HCT116 (cell line): ENCODE measurements at regions not wholly inside any gene's neighbourhood (a gene's known extent, or its start where the extent isn't known, plus 50 kb on each side); places are given as distances from the start of the nearest gene placed in this dataset.

ENCODE experiments used
- ATAC-seq: fragments of 200-7000 bp; cut with Tn5 transposase; 2 replicates; pipeline ENCODE4 v1.9.1; 2020; ENCODE audit warnings: mild to moderate bottlenecking, moderate library complexity
- BruUV-seq: library from RNA; stranded (reverse); fragments of 400-500 nt; replicated peaks from 2 replicates; lab custom pipeline; 2021; lab: Mats Ljungman, UMichigan
- CTCF ChIA-PET: fragments of 300-600 bp; sonication (Branson Sonifier 250); formaldehyde crosslinking; loops from one replicate; lab custom pipeline; 2021; ENCODE audit warnings: antibody characterized with exemption; lab: Charles Lee
- POLR2A ChIA-PET: fragments of 300-600, 350-600 bp; sonication (Branson Sonifier 250); formaldehyde crosslinking; loops from one replicate; lab custom pipeline; 2021; ENCODE audit warnings: antibody characterized with exemption; lab: Charles Lee
- RAD21 ChIA-PET, 2 experiments: fragments of 300-600 bp; sonication (Branson Sonifier 250); formaldehyde crosslinking; loops; one replicate each; lab custom pipeline; 2023; ENCODE audit warnings: low total read pairs in 2 of 2; ENCODE audit not compliant: uncharacterized antibody in 2 of 2, unreplicated experiment in 2 of 2, low non-redundant PET in 1 of 2; lab: Charles Lee
- DNase-seq: peaks from one replicate; pipeline ENCODE4 v3.0.0-alpha.2; 2010; ENCODE audit warnings: low read depth, low spot score
- H2AFZ ChIP-seq: fragments of 200-600 bp; shearing (Covaris generic), sonication (generic); 2 replicates; pipeline ENCODE4 v1.6.1; 2017; ENCODE audit warnings: low read depth, mixed run types, mixed read lengths, antibody characterized with exemption, low read length; ENCODE audit not compliant: poor library complexity, severe bottlenecking
- H3K27ac ChIP-seq: 2 replicates; pipeline ENCODE4 v1.5.1; 2012; ENCODE audit warnings: low read depth, low read length
- H3K27me3 ChIP-seq: fragments of 200-600 bp; sonication (generic); 2 replicates; pipeline ENCODE4 v1.6.1; 2016; ENCODE audit warnings: mixed run types, low read length, mixed read lengths; ENCODE audit not compliant: insufficient read depth
- H3K36me3 ChIP-seq, 2 experiments: fragments of 200-500 bp in 1 of 2; fragments of 200-600 bp in 1 of 2; sonication (Bioruptor generic) in 1 of 2; sonication (generic) in 1 of 2; 2 replicates each; pipeline versions ENCODE4 v1.5.1 to v1.6.1; 2014 to 2016; ENCODE audit warnings: low read length in 2 of 2, inconsistent platforms in 1 of 2, mixed read lengths in 1 of 2, mixed run types in 1 of 2; ENCODE audit not compliant: insufficient read depth in 2 of 2, control insufficient read depth in 1 of 2
- H3K4me1 ChIP-seq, 2 experiments: fragments of 200-600 bp in 1 of 2; sonication (generic) in 1 of 2; 2 replicates each; pipeline versions ENCODE4 v1.5.1 to v1.6.1; 2012 to 2017; ENCODE audit warnings: low read length in 2 of 2, inconsistent platforms in 1 of 2, mild to moderate bottlenecking in 1 of 2, mixed read lengths in 1 of 2, mixed run types in 1 of 2, moderate library complexity in 1 of 2; ENCODE audit not compliant: insufficient read depth in 2 of 2, control insufficient read depth in 1 of 2
- H3K4me2 ChIP-seq: fragments of 200-600 bp; sonication (generic); 2 replicates; pipeline ENCODE4 v1.6.1; 2017; ENCODE audit warnings: mixed run types, low read length, mixed read lengths
- H3K4me3 ChIP-seq, 2 experiments: fragments of 200-600 bp in 1 of 2; sonication (generic) in 1 of 2; replicated peaks in 1 of 2; 2 replicates each; pipeline ENCODE4 v1.5.1; 2011 to 2016; ENCODE audit warnings: low read length in 2 of 2, control low read depth in 1 of 2, low read depth in 1 of 2, mild to moderate bottlenecking in 1 of 2, mixed read lengths in 1 of 2, mixed run types in 1 of 2
- H3K79me2 ChIP-seq: fragments of 200-600 bp; sonication (generic); 2 replicates; pipeline ENCODE4 v1.6.1; 2017; ENCODE audit warnings: mild to moderate bottlenecking, mixed run types, low read length, moderate library complexity, mixed read lengths; ENCODE audit not compliant: insufficient read depth
- H3K9ac ChIP-seq: fragments of 200-600 bp; sonication (generic); 2 replicates; pipeline ENCODE4 v1.6.1; 2016; ENCODE audit warnings: low read length, mixed read lengths
- H3K9me2 ChIP-seq: fragments of 200-600 bp; sonication (generic), shearing (Covaris generic); 2 replicates; pipeline ENCODE4 v1.6.1; 2017; ENCODE audit warnings: mixed run types, mild to moderate bottlenecking, moderate library complexity; ENCODE audit not compliant: insufficient read depth
- H3K9me3 ChIP-seq, 2 experiments: fragments of 200-500 bp in 1 of 2; fragments of 200-600 bp in 1 of 2; sonication (Bioruptor generic) in 1 of 2; sonication (generic) in 1 of 2; 2 replicates each; pipeline ENCODE4 v1.6.1; 2014 to 2017; ENCODE audit warnings: low read length in 2 of 2, mixed read lengths in 2 of 2, inconsistent platforms in 1 of 2, low read depth in 1 of 2, mild to moderate bottlenecking in 1 of 2, mixed run types in 1 of 2, moderate library complexity in 1 of 2; ENCODE audit not compliant: control insufficient read depth in 1 of 2, insufficient read depth in 1 of 2
- H4K20me1 ChIP-seq: fragments of 200-600 bp; sonication (generic), shearing (Covaris generic); 2 replicates; pipeline ENCODE4 v1.6.1; 2017; ENCODE audit warnings: mixed run types, mild to moderate bottlenecking, moderate library complexity; ENCODE audit not compliant: insufficient read depth
- ELF1 ChIP-seq: IDR thresholded peaks from 2 replicates; pipeline ENCODE4 v1.6.1; 2012; ENCODE audit warnings: low read depth, borderline replicate concordance
- EZH2phosphoT487 ChIP-seq: fragments of 200-600 bp; IDR thresholded peaks from 2 replicates; pipeline ENCODE4 v1.6.1; 2018; ENCODE audit warnings: antibody characterized with exemption, borderline replicate concordance
- FOSL1 ChIP-seq: IDR thresholded peaks from 2 replicates; pipeline ENCODE4 v1.6.1; 2012; ENCODE audit warnings: low read depth
- POLR2A ChIP-seq: IDR thresholded peaks from 2 replicates; pipeline ENCODE4 v1.7.0; 2011; ENCODE audit warnings: borderline replicate concordance; ENCODE audit not compliant: insufficient read depth, insufficient read length; ENCODE audit errors: extremely low read depth
- POLR2AphosphoS5 ChIP-seq: IDR thresholded peaks from 2 replicates; pipeline ENCODE4 v1.6.1; 2011; ENCODE audit warnings: mild to moderate bottlenecking, low read depth, low read length, moderate library complexity
- SIN3A ChIP-seq: IDR thresholded peaks from 2 replicates; pipeline ENCODE4 v1.6.1; 2012; ENCODE audit warnings: low read depth
- SP1 ChIP-seq: IDR thresholded peaks from 2 replicates; pipeline ENCODE4 v1.6.1; 2012; ENCODE audit warnings: low read depth
- ZFX ChIP-seq: fragments of 450-650 bp; IDR thresholded peaks from 2 replicates; pipeline ENCODE4 v1.6.1; 2017
- intact Hi-C: fragments of 100-400 bp; cut with micrococcal nuclease; formaldehyde crosslinking; loops from 2 replicates; pipeline ENCODE4 v1.10.0; 2022
- TF ChIP-seq, protein P1 (sequence below): IDR thresholded peaks from 2 replicates; pipeline ENCODE4 v1.6.1; 2012; ENCODE audit warnings: low read depth

DNA sequence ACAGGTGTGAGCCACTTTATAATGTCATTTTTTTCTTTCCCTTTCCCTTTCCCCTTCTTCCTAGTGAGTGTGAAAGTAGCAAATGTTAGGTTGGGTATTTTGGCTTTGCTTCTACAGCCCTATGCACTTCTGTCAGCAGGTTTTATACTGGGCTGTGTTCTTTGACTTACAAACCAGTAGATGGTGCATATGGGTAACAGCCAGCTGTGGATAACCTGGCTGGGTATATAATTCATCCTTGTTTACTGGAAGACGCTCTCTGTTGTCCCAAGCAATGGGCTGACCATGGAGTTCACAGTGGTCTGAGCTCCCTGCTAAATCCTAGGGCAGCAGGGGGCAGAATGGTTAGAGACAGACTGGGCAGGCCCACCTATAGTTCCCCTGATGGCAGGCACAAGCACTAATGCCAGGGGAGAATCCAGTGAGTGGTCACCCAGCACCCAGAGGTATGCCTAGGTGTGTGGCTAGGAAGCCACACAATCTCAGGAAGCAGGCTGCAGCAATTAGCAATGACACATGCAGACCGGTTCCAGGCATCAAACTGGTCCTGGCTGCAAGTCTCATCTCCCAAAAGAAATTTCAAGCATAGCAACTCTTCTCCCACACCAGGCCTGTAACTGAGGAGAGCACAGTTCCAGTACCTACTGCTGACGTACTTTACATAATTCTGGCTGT, 592.7 kb upstream of the MAN1A1 start:
- Histone ChIP-seq H3K27me3 (no peaks in the 10 kb centered on the region), H3K79me2 (no peaks in the 10 kb centered on the region), H3K36me3 (no peaks in the 10 kb centered on the region), H3K4me2 (no peak overlapping the region), H3K9ac (no peak overlapping the region), H3K9me3 (no peaks in the 10 kb centered on the region), H3K4me1 (no peaks in the 10 kb centered on the region), H3K9me2 (no peaks in the 10 kb centered on the region), H4K20me1 (no peaks in the 10 kb centered on the region), H2AFZ (no peak overlapping the region), H3K27ac (no peak overlapping the region), H3K4me3 (no peak overlapping the region)
- ChIA-PET POLR2A (no interaction called here), CTCF (no interaction called here), RAD21 (no interaction called here)
- no peak for ATAC-seq
- BruUV-seq: no TSS peak
- intact Hi-C loops: no loop called here
- DNase-seq: no peak
- TF ChIP-seq, protein P1, sequence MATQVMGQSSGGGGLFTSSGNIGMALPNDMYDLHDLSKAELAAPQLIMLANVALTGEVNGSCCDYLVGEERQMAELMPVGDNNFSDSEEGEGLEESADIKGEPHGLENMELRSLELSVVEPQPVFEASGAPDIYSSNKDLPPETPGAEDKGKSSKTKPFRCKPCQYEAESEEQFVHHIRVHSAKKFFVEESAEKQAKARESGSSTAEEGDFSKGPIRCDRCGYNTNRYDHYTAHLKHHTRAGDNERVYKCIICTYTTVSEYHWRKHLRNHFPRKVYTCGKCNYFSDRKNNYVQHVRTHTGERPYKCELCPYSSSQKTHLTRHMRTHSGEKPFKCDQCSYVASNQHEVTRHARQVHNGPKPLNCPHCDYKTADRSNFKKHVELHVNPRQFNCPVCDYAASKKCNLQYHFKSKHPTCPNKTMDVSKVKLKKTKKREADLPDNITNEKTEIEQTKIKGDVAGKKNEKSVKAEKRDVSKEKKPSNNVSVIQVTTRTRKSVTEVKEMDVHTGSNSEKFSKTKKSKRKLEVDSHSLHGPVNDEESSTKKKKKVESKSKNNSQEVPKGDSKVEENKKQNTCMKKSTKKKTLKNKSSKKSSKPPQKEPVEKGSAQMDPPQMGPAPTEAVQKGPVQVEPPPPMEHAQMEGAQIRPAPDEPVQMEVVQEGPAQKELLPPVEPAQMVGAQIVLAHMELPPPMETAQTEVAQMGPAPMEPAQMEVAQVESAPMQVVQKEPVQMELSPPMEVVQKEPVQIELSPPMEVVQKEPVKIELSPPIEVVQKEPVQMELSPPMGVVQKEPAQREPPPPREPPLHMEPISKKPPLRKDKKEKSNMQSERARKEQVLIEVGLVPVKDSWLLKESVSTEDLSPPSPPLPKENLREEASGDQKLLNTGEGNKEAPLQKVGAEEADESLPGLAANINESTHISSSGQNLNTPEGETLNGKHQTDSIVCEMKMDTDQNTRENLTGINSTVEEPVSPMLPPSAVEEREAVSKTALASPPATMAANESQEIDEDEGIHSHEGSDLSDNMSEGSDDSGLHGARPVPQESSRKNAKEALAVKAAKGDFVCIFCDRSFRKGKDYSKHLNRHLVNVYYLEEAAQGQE: no peak
- no peak for TF ChIP-seq ELF1
- no peak for TF ChIP-seq FOSL1
- TF ChIP-seq ZFX: no peak
- no peak for TF ChIP-seq POLR2A
- TF ChIP-seq SIN3A: no peak
- TF ChIP-seq SP1: no peak
- no peak for TF ChIP-seq EZH2phosphoT487
- TF ChIP-seq POLR2AphosphoS5: no peak
